ENCODE measurements at regions not wholly inside any gene's neighbourhood (a gene's known extent, or its start where the extent isn't known, plus 50 kb on each side); places are given as distances from the start of the nearest gene placed in this dataset.

DNA sequence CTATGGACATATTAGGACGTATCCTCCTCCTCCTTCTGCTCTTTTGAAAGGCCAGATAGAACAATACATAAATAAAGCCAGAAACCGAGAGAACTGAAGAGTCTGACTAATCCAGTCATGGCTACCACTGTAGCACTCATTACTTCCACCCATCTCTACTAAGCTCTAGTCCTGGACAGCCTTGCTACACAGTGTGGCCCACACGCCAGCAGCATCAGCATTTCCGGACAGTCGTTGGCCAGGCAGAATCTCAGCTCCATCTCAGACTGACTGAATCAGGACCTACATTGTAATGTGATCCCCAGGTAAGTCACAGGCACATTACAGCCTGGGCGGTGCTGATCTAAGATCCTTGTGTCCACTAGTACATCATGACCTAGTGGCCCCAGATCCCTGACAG lies 182.9 kb downstream of the DRD1 start:
- TF ChIP-seq CTCF (IDR thresholded peaks at IDR 0.05; ENCODE audit: low read depth, low read length), result no peak
- DNase-seq (ENCODE audit: extremely low read depth, low read depth), result no peak

DNA sequence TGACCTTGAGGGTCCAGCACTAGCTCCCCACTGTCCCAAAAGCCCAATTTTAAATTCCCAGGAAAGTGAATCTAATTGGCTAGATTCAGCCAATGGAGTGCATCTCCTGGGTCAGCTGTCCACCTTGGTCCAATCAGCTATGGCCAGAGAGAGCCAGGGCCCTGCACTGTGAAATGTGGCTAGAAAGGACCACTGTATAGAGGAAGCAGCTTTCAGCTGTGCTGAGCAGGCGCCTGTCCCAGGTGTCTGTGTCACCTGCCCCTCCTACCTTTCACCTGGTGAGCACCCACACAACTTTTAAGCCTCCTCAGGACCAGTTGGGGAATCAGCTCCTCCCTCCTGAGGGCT lies 186.2 kb downstream of the DRD1 start:
- TF ChIP-seq CTCF (IDR thresholded peaks at IDR 0.05; ENCODE audit: low read depth, low read length), result no peak
- DNase-seq (ENCODE audit: extremely low read depth, low read depth), result no peak

- no peak for DNase-seq (ENCODE audit: extremely low read depth, low read depth)
- TF ChIP-seq CTCF (IDR thresholded peaks at IDR 0.05; ENCODE audit: low read depth, low read length), result no peak
These were observed 186.7 kb downstream of the DRD1 start for GRCh38 chr5:175257128-175257846.

GRCh38 chr5:175254155-175254554 lies 189.8 kb downstream of the DRD1 start:
- DNase-seq (ENCODE audit: extremely low read depth, low read depth), result no peak
- TF ChIP-seq CTCF (IDR thresholded peaks at IDR 0.05; ENCODE audit: low read depth, low read length), result no peak

DNA sequence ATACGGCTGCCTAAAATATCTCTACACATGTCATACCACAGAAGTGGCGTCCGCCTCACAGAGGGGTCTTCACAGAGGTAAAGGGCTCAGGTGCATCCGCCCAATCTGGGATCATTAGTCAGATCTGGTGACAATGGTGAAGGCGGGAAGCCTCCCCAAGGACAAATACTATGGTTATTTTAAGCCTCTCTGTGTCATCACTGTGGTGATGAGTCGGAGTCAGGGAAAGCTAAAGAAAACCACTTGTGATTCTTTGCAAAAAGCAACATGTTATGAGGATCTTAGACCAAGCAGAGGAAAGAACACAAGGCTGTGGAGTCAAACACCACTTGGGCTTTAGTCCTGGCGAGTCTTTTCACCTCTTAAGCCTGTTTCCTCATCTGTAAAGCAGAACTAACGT lies 190.4 kb downstream of the DRD1 start:
- no peak for TF ChIP-seq CTCF (IDR thresholded peaks at IDR 0.05; ENCODE audit: low read depth, low read length)
- no peak for DNase-seq (ENCODE audit: extremely low read depth, low read depth)

DNA sequence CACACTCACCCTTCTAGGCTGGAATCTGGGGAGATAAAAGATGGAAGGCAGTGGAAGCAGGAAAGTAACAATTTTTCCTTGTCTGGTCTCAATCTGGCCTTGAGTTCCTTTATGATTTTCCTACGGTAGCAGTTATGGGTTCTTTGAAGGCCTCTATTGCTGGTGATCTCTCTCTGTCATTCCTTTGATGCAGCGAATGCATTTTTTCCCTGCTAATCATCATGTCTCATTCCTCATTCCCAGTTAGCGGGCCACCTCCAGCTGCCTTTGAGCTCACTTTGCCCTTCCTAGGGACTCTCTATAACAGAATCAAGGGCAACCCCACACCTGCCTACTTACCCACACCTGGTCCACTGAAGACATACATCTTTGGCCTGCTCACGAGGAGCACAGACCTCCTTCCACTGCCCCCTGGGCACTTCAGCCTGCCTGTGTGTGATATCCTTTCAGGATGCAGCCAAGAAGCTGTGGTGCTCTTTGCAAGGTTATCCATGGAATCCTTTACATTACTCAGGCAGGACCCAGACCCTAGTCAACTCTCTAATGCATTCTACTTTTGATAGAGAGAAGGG lies 191.7 kb downstream of the DRD1 start:
- no peak for DNase-seq (ENCODE audit: extremely low read depth, low read depth)
- no peak for TF ChIP-seq CTCF (IDR thresholded peaks at IDR 0.05; ENCODE audit: low read depth, low read length)

DNA sequence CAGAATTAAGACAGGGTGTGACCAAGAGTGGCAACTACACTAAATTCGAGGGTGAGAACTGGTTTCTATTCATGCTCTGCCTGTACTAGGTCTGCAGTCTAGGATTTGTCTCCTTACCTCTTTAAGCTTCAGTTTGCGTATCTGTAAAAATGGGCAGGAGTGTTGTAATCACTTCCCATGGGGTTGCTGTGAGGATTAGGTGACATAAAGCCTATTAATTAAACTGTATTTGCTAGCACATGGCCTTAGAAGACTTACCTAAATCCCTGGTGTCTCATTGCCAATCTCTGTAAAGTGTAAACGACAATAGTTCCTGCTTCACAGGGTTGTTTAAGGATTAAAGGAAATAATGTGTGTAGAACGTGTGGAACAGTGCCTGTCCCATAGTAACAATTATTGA lies 193.6 kb downstream of the DRD1 start:
- no peak for DNase-seq (ENCODE audit: extremely low read depth, low read depth)
- TF ChIP-seq CTCF (IDR thresholded peaks at IDR 0.05; ENCODE audit: low read depth, low read length), result no peak

Measured in AG09319 (cell line).